Left lung (tissue), 4 donors: ENCODE measurements at regions not wholly inside any gene's neighbourhood (a gene's known extent, or its start where the extent isn't known, plus 50 kb on each side); places are given as distances from the start of the nearest gene placed in this dataset.

Source experiments
- ATAC-seq: fragments of 200-7000 bp; cut with Tn5 transposase; one replicate; pipeline ENCODE4 v1.9.1; 2020; ENCODE audit warnings: moderate library complexity
- DNase-seq, 4 donors: peaks; one replicate each; pipeline ENCODE4 v3.0.0-alpha.2; 2013 to 2020
- H3K27ac ChIP-seq, 2 donors: fragments of 200-600 bp; sonication (generic) in 1 of 2; one replicate each; pipeline versions ENCODE4 v1.5.0 to v1.8.0; 2020 to 2021
- H3K27me3 ChIP-seq, 2 donors: fragments of 200-600 bp; sonication (generic) in 1 of 2; one replicate each; pipeline versions ENCODE4 v1.5.0 to v1.8.0; 2020 to 2021
- H3K36me3 ChIP-seq, 2 donors: fragments of 200-600 bp; sonication (generic) in 1 of 2; one replicate each; pipeline versions ENCODE4 v1.5.0 to v1.8.0; 2020 to 2021
- H3K4me1 ChIP-seq, 2 donors: fragments of 200-600 bp; one replicate each; pipeline ENCODE4 v1.8.0; 2021
- H3K4me3 ChIP-seq, 2 donors: fragments of 200-600 bp; sonication (generic) in 1 of 2; one replicate each; pipeline versions ENCODE4 v1.5.0 to v1.8.0; 2020 to 2021; ENCODE audit warnings: mild to moderate bottlenecking in 1 of 2
- H3K9me3 ChIP-seq, 2 donors: fragments of 200-600 bp; sonication (generic) in 1 of 2; one replicate each; pipeline versions ENCODE4 v1.5.0 to v1.8.0; 2020 to 2021
- CTCF ChIP-seq, 2 donors: fragments of 200-600 bp; sonication (generic) in 1 of 2; IDR thresholded peaks; one replicate each; pipeline versions ENCODE4 v1.5.0 to v1.8.0; 2021; ENCODE audit warnings: antibody characterized with exemption in 2 of 2
- intact Hi-C, 2 donors: fragments of 100-400 bp; cut with DNase I; formaldehyde crosslinking; loops; one replicate each; pipeline versions ENCODE4 v1.11.2 to v1.14.2; 2022
- donor health status: DM: no; HTN: yes; CAD: no.
- donor health status: DM: no; HTN: no; CAD: no.

GRCh38 chr6:91428296-91428695, 841.4 kb upstream of the MAP3K7 start:
- ATAC-seq (no peak), DNase-seq (no peak)
- Histone ChIP-seq H3K4me1 (no peaks in the 10 kb centered on the region), H3K4me3 (no peak overlapping the region), H3K36me3 (no peaks in the 10 kb centered on the region), H3K27me3 (no peaks in the 10 kb centered on the region), H3K27ac (no peak overlapping the region), H3K9me3 (no peaks in the 10 kb centered on the region)
- intact Hi-C loops, result no loop called here
- TF ChIP-seq CTCF (IDR thresholded peaks at IDR 0.05), result no peak

- TF ChIP-seq CTCF (IDR thresholded peaks at IDR 0.05), result no peak
- intact Hi-C loops, result no loop called here
- no peaks in the 10 kb centered on the region for H3K36me3 ChIP-seq
- DNase-seq, result no peak
- no peaks in the 10 kb centered on the region for H3K4me1 ChIP-seq
- H3K27me3 ChIP-seq, result no peaks in the 10 kb centered on the region
- peaks cover 0 to 31% of the 10 kb centered on the region in 2 donors for H3K9me3 ChIP-seq
- no peak overlapping the region for H3K4me3 ChIP-seq
- no peak overlapping the region for H3K27ac ChIP-seq
- ATAC-seq, result no peak
Measured at GRCh38 chr6:91420243-91420642, 833.4 kb upstream of the MAP3K7 start.

- H3K4me1 ChIP-seq, result no peaks in the 10 kb centered on the region
- TF ChIP-seq CTCF (IDR thresholded peaks at IDR 0.05), result no peak
- no peaks in the 10 kb centered on the region for H3K27me3 ChIP-seq
- H3K36me3 ChIP-seq, result no peaks in the 10 kb centered on the region
- peaks cover 0 to 27% of the 10 kb centered on the region in 2 donors for H3K9me3 ChIP-seq
- intact Hi-C loops, result no loop called here
- DNase-seq (no peak), ATAC-seq (no peak)
- no peak overlapping the region for H3K27ac ChIP-seq
- no peak overlapping the region for H3K4me3 ChIP-seq
Measured at GRCh38 chr6:91415031-91415605, 828.2 kb upstream of the MAP3K7 start.

GRCh38 chr6:91412532-91412931, 825.7 kb upstream of the MAP3K7 start:
- Histone ChIP-seq H3K4me1 (no peaks in the 10 kb centered on the region), H3K27ac (no peak overlapping the region), H3K36me3 (no peaks in the 10 kb centered on the region), H3K4me3 (no peak overlapping the region), H3K27me3 (no peaks in the 10 kb centered on the region), H3K9me3 (peaks cover 0 to 10% of the 10 kb centered on the region in 2 donors)
- intact Hi-C loops, result no loop called here
- no peak for TF ChIP-seq CTCF (IDR thresholded peaks at IDR 0.05)
- ATAC-seq (no peak), DNase-seq (no peak)

- no peak overlapping the region for H3K4me3 ChIP-seq
- no peak for ATAC-seq
- H3K36me3 ChIP-seq, result no peaks in the 10 kb centered on the region
- no peak for DNase-seq
- H3K27ac ChIP-seq, result no peak overlapping the region
- H3K9me3 ChIP-seq, result peaks cover 0 to 15% of the 10 kb centered on the region in 2 donors
- no peak for TF ChIP-seq CTCF (IDR thresholded peaks at IDR 0.05)
- no peaks in the 10 kb centered on the region for H3K4me1 ChIP-seq
- no peaks in the 10 kb centered on the region for H3K27me3 ChIP-seq
- intact Hi-C loops, result no loop called here
Measured at GRCh38 chr6:91407706-91408105, 820.8 kb upstream of the MAP3K7 start.
